Activated CD8-positive, alpha-beta T cell treated with anti-CD3 and anti-CD28 coated beads for 36 hours (primary cell): ENCODE measurements at regions not wholly inside any gene's neighbourhood (a gene's known extent, or its start where the extent isn't known, plus 50 kb on each side); places are given as distances from the start of the nearest gene placed in this dataset.
A peak's percentile ranks its signal among the peaks of the same experiment; 100 is the strongest.

Experiments used
- ATAC-seq: fragments of 200-7000 bp; cut with Tn5 transposase; one replicate; pipeline ENCODE4 v1.10.0; 2021; ENCODE audit warnings: mild to moderate bottlenecking, moderate library complexity
- CTCF ChIA-PET: fragments of 350-600 bp; sonication (Branson Sonifier 250); formaldehyde crosslinking; loops from one replicate; lab custom pipeline; 2021; ENCODE audit warnings: antibody characterized with exemption; lab: Charles Lee
- POLR2A ChIA-PET: fragments of 350-600 bp; sonication (Branson Sonifier 250); formaldehyde crosslinking; loops from one replicate; lab custom pipeline; 2021; ENCODE audit warnings: antibody characterized with exemption; lab: Charles Lee
- DNase-seq: peaks from one replicate; pipeline ENCODE4 v3.0.0-alpha.2; 2020
- H3K27ac Mint-ChIP-seq: one replicate; pipeline ENCODE4 v1.8.0; 2021; ENCODE audit warnings: mild to moderate bottlenecking, mixed read lengths
- H3K27me3 Mint-ChIP-seq: one replicate; pipeline ENCODE4 v1.8.0; 2021; ENCODE audit warnings: mixed read lengths
- H3K36me3 Mint-ChIP-seq: one replicate; pipeline ENCODE4 v1.8.0; 2021; ENCODE audit warnings: low read depth, mixed read lengths
- H3K4me1 Mint-ChIP-seq: one replicate; pipeline ENCODE4 v1.8.0; 2021; ENCODE audit warnings: low read depth, mixed read lengths
- H3K4me3 Mint-ChIP-seq: one replicate; pipeline ENCODE4 v1.8.0; 2021; ENCODE audit warnings: mild to moderate bottlenecking, moderate library complexity, mixed read lengths
- H3K9me3 Mint-ChIP-seq: one replicate; pipeline ENCODE4 v1.8.0; 2021; ENCODE audit warnings: mixed read lengths
- CTCF ChIP-seq: fragments of 200-600 bp; IDR thresholded peaks from one replicate; pipeline ENCODE4 v1.8.0; 2022; ENCODE audit warnings: antibody characterized with exemption, mild to moderate bottlenecking
- intact Hi-C: fragments of 100-400 bp; cut with micrococcal nuclease; formaldehyde crosslinking; loops from one replicate; pipeline ENCODE4 v1.10.0; 2022

GRCh38 chr3:42020684-42021307, 58.9 kb upstream of the ULK4 start:
- intact Hi-C loops: loop anchor here (5.0 kb wide), 1 partner anchor 62 kb away; no protein-coding TSS in a partner anchor
- Mint-ChIP-seq H3K27ac (peak overlapping the region; percentile 2), H3K4me1 (peaks cover 70% of the 10 kb centered on the region), H3K36me3 (peaks cover 5% of the 10 kb centered on the region), H3K4me3 (no peak overlapping the region), H3K9me3 (no peaks in the 10 kb centered on the region), H3K27me3 (no peaks in the 10 kb centered on the region)
- ChIA-PET CTCF (interaction anchor here (2.0 kb wide), 1 partner anchor 79 kb away, joined by 13 read pairs; no protein-coding TSS in a partner anchor), POLR2A (interaction anchor here (0.6 to 2.7 kb wide), 4 partner anchors 8 to 505 kb away, joined by 3 to 6 read pairs (median 3); no protein-coding TSS in a partner anchor)
- no peak for TF ChIP-seq CTCF
- ATAC-seq (peak; percentile 38), DNase-seq (no peak)

- Mint-ChIP-seq H3K9me3 (no peaks in the 10 kb centered on the region), H3K27me3 (no peaks in the 10 kb centered on the region), H3K36me3 (peaks cover 7% of the 10 kb centered on the region), H3K27ac (no peak overlapping the region), H3K4me1 (peaks cover 70% of the 10 kb centered on the region), H3K4me3 (no peak overlapping the region)
- ChIA-PET CTCF (interaction anchor here (1.1 to 2.0 kb wide), 2 partner anchors 60 to 80 kb away, joined by 3 to 13 read pairs; no protein-coding TSS in a partner anchor), POLR2A (interaction anchor here (2.7 kb wide), 1 partner anchor 80 kb away, joined by 6 read pairs; no protein-coding TSS in a partner anchor)
- intact Hi-C loops: loop anchor here (5.0 kb wide), 1 partner anchor 62 kb away; no protein-coding TSS in a partner anchor
- ATAC-seq (no peak), DNase-seq (no peak)
- no peak for TF ChIP-seq CTCF
Measured at GRCh38 chr3:42019953-42020260, 58.0 kb upstream of the ULK4 start.

- H3K27ac Mint-ChIP-seq: no peak overlapping the region
Measured at GRCh38 chr3:42019144-42019952, 57.4 kb upstream of the ULK4 start.

GRCh38 chr3:42014921-42015533, 53.1 kb upstream of the ULK4 start:
- Mint-ChIP-seq H3K4me1 (peaks cover 46% of the 10 kb centered on the region), H3K27ac (peak overlapping the region; percentile 72), H3K4me3 (peak overlapping the region; percentile 90), H3K9me3 (no peaks in the 10 kb centered on the region), H3K27me3 (no peaks in the 10 kb centered on the region), H3K36me3 (peaks cover 3% of the 10 kb centered on the region)
- intact Hi-C loops: loop anchor here (5.0 kb wide), 2 partner anchors 53 to 77 kb away; partner anchors contain the start of genes TRAK1 and ULK4
- no peak for TF ChIP-seq CTCF
- CTCF ChIA-PET: interaction anchor here (1.3 to 2.2 kb wide), 3 partner anchors 53 to 85 kb away, joined by 3 to 16 read pairs (median 5); partner anchors contain the start of gene ULK4
- ATAC-seq (no peak), DNase-seq (peak; percentile 33)
- POLR2A ChIA-PET: interaction anchor here (0.6 to 1.3 kb wide), 12 partner anchors 9 to 1649 kb away, joined by 3 to 6 read pairs (median 4); partner anchors contain the start of gene ULK4

More at GRCh38 chr3:42019144-42019952, 57.4 kb upstream of the ULK4 start:
- peaks cover 8% of the 10 kb centered on the region for H3K36me3 Mint-ChIP-seq
- POLR2A ChIA-PET: interaction anchor here (0.9 to 2.7 kb wide), 2 partner anchors 80 to 1048 kb away, joined by 3 to 6 read pairs; no protein-coding TSS in a partner anchor
- DNase-seq (no peak), ATAC-seq (no peak)
- CTCF ChIA-PET: interaction anchor here (1.1 kb wide), 1 partner anchor 60 kb away, joined by 3 read pairs; no protein-coding TSS in a partner anchor
- H3K4me1 Mint-ChIP-seq: peaks cover 65% of the 10 kb centered on the region
- intact Hi-C loops: no loop called here
- H3K27me3 Mint-ChIP-seq: no peaks in the 10 kb centered on the region
- no peak for TF ChIP-seq CTCF
- H3K9me3 Mint-ChIP-seq: no peaks in the 10 kb centered on the region
- H3K4me3 Mint-ChIP-seq: no peak overlapping the region
